DOHH2 (cell line): ENCODE measurements at regions not wholly inside any gene's neighbourhood (a gene's known extent, or its start where the extent isn't known, plus 50 kb on each side); places are given as distances from the start of the nearest gene placed in this dataset.

Experiments used
- H3F3A ChIP-seq: fragments of 200-600 bp; sonication (generic), shearing (Covaris generic); 2 replicates; pipeline ENCODE4 v1.6.0; 2016; ENCODE audit warnings: antibody characterized with exemption, mild to moderate bottlenecking; ENCODE audit not compliant: control insufficient read depth, insufficient read depth
- H3K27ac ChIP-seq: fragments of 200-600 bp; sonication (generic); 2 replicates; pipeline ENCODE4 v1.5.1; 2014; ENCODE audit warnings: low read depth, mild to moderate bottlenecking, low read length, moderate library complexity
- H3K27me3 ChIP-seq: fragments of 200-600 bp; sonication (generic); 2 replicates; pipeline ENCODE4 v1.6.1; 2014; ENCODE audit warnings: mild to moderate bottlenecking, low read length, mixed read lengths; ENCODE audit not compliant: control insufficient read depth
- H3K36me3 ChIP-seq: fragments of 200-600 bp; sonication (generic); 2 replicates; pipeline ENCODE4 v1.6.1; 2014; ENCODE audit warnings: mild to moderate bottlenecking, low read length, moderate library complexity, mixed read lengths; ENCODE audit not compliant: control insufficient read depth
- H3K4me1 ChIP-seq: fragments of 200-600 bp; sonication (generic); 2 replicates; pipeline ENCODE4 v1.6.1; 2014; ENCODE audit warnings: mild to moderate bottlenecking, low read length, mixed read lengths; ENCODE audit not compliant: control insufficient read depth
- H3K4me2 ChIP-seq: fragments of 200-600 bp; sonication (generic); 2 replicates; pipeline ENCODE4 v1.6.0; 2014; ENCODE audit warnings: mild to moderate bottlenecking, low read length, moderate library complexity
- H3K4me3 ChIP-seq: fragments of 200-600 bp; sonication (generic); 2 replicates; pipeline ENCODE4 v1.5.1; 2014; ENCODE audit warnings: mild to moderate bottlenecking, low read length, mixed read lengths
- H3K79me2 ChIP-seq: fragments of 200-600 bp; sonication (generic); 2 replicates; pipeline ENCODE4 v1.6.1; 2014; ENCODE audit warnings: mild to moderate bottlenecking, low read length, mixed read lengths; ENCODE audit not compliant: control insufficient read depth
- H3K9me2 ChIP-seq: fragments of 200-600 bp; sonication (generic); replicated peaks from 2 replicates; pipeline ENCODE4 v1.6.1; 2014; ENCODE audit warnings: mild to moderate bottlenecking, low read length, mixed read lengths; ENCODE audit not compliant: control insufficient read depth
- H3K9me3 ChIP-seq: fragments of 200-600 bp; sonication (generic); 2 replicates; pipeline ENCODE4 v1.6.1; 2014; ENCODE audit warnings: antibody characterized with exemption, low read length, mixed read lengths; ENCODE audit not compliant: control insufficient read depth, insufficient read depth
- H4K20me1 ChIP-seq: fragments of 200-600 bp; sonication (generic); 2 replicates; pipeline ENCODE4 v1.6.0; 2014; ENCODE audit warnings: low read depth, mild to moderate bottlenecking, antibody characterized with exemption, low read length, moderate library complexity; ENCODE audit not compliant: control insufficient read depth, insufficient read depth
- CTCF ChIP-seq: fragments of 200-600 bp; sonication (generic); IDR thresholded peaks from one replicate; pipeline ENCODE4 v1.5.1; 2014; ENCODE audit warnings: antibody characterized with exemption, mild to moderate bottlenecking, low read depth, low read length; ENCODE audit not compliant: poor library complexity, severe bottlenecking
- EZH2phosphoT487 ChIP-seq: fragments of 200-600 bp; sonication (generic); IDR thresholded peaks from 2 replicates; pipeline ENCODE4 v1.6.1; 2017; ENCODE audit warnings: borderline replicate concordance, mild to moderate bottlenecking, antibody characterized with exemption, low read length, moderate library complexity, mixed read lengths

- Histone ChIP-seq H3K9me2 (no peaks in the 10 kb centered on the region), H3K4me1 (no peaks in the 10 kb centered on the region; the same call in 1 of the 2 replicates), H3K36me3 (no peaks in the 10 kb centered on the region), H3K4me3 (no peak overlapping the region), H3F3A (no peaks in the 10 kb centered on the region), H3K27ac (no peak overlapping the region), H3K79me2 (no peaks in the 10 kb centered on the region), H3K4me2 (no peak overlapping the region), H3K9me3 (no peaks in the 10 kb centered on the region), H4K20me1 (no peaks in the 10 kb centered on the region), H3K27me3 (peaks cover 37% of the 10 kb centered on the region)
- TF ChIP-seq CTCF (no peak), EZH2phosphoT487 (no peak)
Observed at GRCh38 chr10:113384181-113384580, 168.7 kb upstream of the HABP2 start.

- Histone ChIP-seq H4K20me1 (no peaks in the 10 kb centered on the region), H3F3A (no peaks in the 10 kb centered on the region), H3K36me3 (no peaks in the 10 kb centered on the region), H3K9me3 (no peaks in the 10 kb centered on the region), H3K27ac (no peak overlapping the region), H3K27me3 (peaks cover 42% of the 10 kb centered on the region), H3K79me2 (no peaks in the 10 kb centered on the region), H3K4me1 (no peaks in the 10 kb centered on the region; the same call in 1 of the 2 replicates), H3K9me2 (no peaks in the 10 kb centered on the region), H3K4me3 (no peak overlapping the region), H3K4me2 (no peak overlapping the region)
- TF ChIP-seq EZH2phosphoT487 (no peak), CTCF (peak; percentile 63)
Observed at GRCh38 chr10:113385021-113385999, 167.5 kb upstream of the HABP2 start.

- H3K27ac ChIP-seq, result no peak overlapping the region
- no peaks in the 10 kb centered on the region for H3K9me2 ChIP-seq
- H3K27me3 ChIP-seq, result peaks cover 43% of the 10 kb centered on the region
- no peak overlapping the region for H3K4me3 ChIP-seq
- no peaks in the 10 kb centered on the region for H3K9me3 ChIP-seq
- H3K36me3 ChIP-seq, result no peaks in the 10 kb centered on the region
- no peaks in the 10 kb centered on the region for H3K79me2 ChIP-seq
- no peaks in the 10 kb centered on the region; the same call in 1 of the 2 replicates for H3K4me1 ChIP-seq
- no peak overlapping the region for H3K4me2 ChIP-seq
- no peaks in the 10 kb centered on the region for H3F3A ChIP-seq
- H4K20me1 ChIP-seq, result no peaks in the 10 kb centered on the region
- no peak for TF ChIP-seq EZH2phosphoT487
- TF ChIP-seq CTCF, result no peak
Observed at GRCh38 chr10:113386005-113386404, 166.8 kb upstream of the HABP2 start.
